ENCODE measurements at regions not wholly inside any gene's neighbourhood (a gene's known extent, or its start where the extent isn't known, plus 50 kb on each side); places are given as distances from the start of the nearest gene placed in this dataset.
"Not testable (repeated sequence)": the region's sequence is repeated elsewhere in the genome, so short reads cannot be mapped to it uniquely, and the experiment has no call there.

- DNase-seq = no peak
Observed at GRCh38 chr11:128164080-128164741, 423.1 kb downstream of the ETS1 start.

- no peak for DNase-seq
Observed at GRCh38 chr11:128161994-128162393, 425.4 kb downstream of the ETS1 start.

GRCh38 chr11:128161436-128161835, 425.9 kb downstream of the ETS1 start:
- DNase-seq = no peak

- DNase-seq = no peak
Observed at GRCh38 chr11:128158860-128159259, 428.5 kb downstream of the ETS1 start.

GRCh38 chr11:128157423-128158298, 429.7 kb downstream of the ETS1 start:
- peak in 15 of 58 donors; percentile 1 to 54 (median 21) for DNase-seq

GRCh38 chr11:128156486-128156885, 430.9 kb downstream of the ETS1 start:
- DNase-seq = no peak

- DNase-seq = no peak
Observed at GRCh38 chr11:128155590-128155989, 431.8 kb downstream of the ETS1 start.

GRCh38 chr11:128153697-128154048, 433.7 kb downstream of the ETS1 start:
- no peak for DNase-seq

GRCh38 chr11:128152796-128153696, 434.3 kb downstream of the ETS1 start:
- no peak for DNase-seq

GRCh38 chr11:128151780-128152179, 435.6 kb downstream of the ETS1 start:
- DNase-seq = no peak

- DNase-seq = no peak
Observed at GRCh38 chr11:128151338-128151737, 436.0 kb downstream of the ETS1 start.

- no peak for DNase-seq
Observed at GRCh38 chr11:128148208-128148607, 439.1 kb downstream of the ETS1 start.

GRCh38 chr11:128146926-128147605, 440.3 kb downstream of the ETS1 start:
- no peak for DNase-seq

GRCh38 chr11:128140293-128140692, 447.1 kb downstream of the ETS1 start:
- DNase-seq = not testable (repeated sequence)

- no peak for DNase-seq
Observed at GRCh38 chr11:128135451-128135850, 451.9 kb downstream of the ETS1 start.

GRCh38 chr11:128133501-128133900, 453.9 kb downstream of the ETS1 start:
- DNase-seq = peak in 1 of 58 donors; percentile 2

GRCh38 chr11:128130052-128130451, 457.3 kb downstream of the ETS1 start:
- no peak for DNase-seq

- DNase-seq = no peak
Observed at GRCh38 chr11:128125723-128126122, 461.6 kb downstream of the ETS1 start.

- DNase-seq = no peak
Observed at GRCh38 chr11:128116885-128117284, 470.5 kb downstream of the ETS1 start.

GRCh38 chr11:128116447-128116846, 470.9 kb downstream of the ETS1 start:
- DNase-seq = peak in 6 of 58 donors; percentile 2 to 30 (median 12)

GRCh38 chr11:128105950-128106349, 481.4 kb downstream of the ETS1 start:
- no peak for DNase-seq
